ENCODE measurements at regions not wholly inside any gene's neighbourhood (a gene's known extent, or its start where the extent isn't known, plus 50 kb on each side); places are given as distances from the start of the nearest gene placed in this dataset.

DNA sequence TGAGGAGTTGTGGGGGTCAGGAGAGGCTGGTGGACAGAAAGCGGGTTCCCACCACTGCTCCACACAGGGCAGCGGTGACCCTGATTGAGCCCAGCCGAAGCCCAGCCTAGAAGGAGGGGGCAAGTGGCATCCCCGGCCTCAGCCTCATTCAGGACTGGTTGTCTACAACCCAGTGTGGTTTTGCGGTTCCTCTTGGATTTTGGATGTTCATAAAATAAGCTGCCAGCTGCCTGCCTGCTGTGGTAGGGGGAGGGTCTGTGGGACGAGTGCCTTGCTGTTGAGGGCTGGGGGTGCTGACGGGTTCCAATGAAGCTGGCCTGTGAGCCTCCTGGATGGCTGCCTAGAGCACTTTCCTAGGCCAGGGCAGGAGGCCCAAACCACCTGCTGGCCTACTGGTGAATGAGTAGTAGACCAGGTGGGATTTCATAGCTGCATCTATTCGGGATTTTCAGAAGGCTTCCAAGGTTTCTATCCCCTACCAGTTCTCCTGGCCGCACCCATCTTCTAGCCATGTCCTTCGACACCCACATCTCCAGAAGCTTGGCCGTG is 102.4 kb downstream of the NDFIP1 start (continued):
- TF ChIP-seq JUND (IDR thresholded peaks at IDR 0.05; ENCODE audit: low read length) (no peak), POU5F1 (IDR thresholded peaks at IDR 0.05; ENCODE audit: low read depth, low read length) (no peak), RBBP5 (IDR thresholded peaks at IDR 0.05; ENCODE audit: borderline replicate concordance, low read depth, low read length) (no peak), POLR2AphosphoS5 (IDR thresholded peaks at IDR 0.05; ENCODE audit: low read depth, low read length) (no peak), POLR2A (IDR thresholded peaks at IDR 0.05; ENCODE audit: control extremely low read depth in 1 of 2, low read depth in 2 of 2, low read length in 2 of 2) (no peak), SP4 (IDR thresholded peaks at IDR 0.05; ENCODE audit: low read length) (no peak), TEAD4 (IDR thresholded peaks at IDR 0.05; ENCODE audit: low read depth, low read length) (no peak)
